ENCODE measurements at regions not wholly inside any gene's neighbourhood (a gene's known extent, or its start where the extent isn't known, plus 50 kb on each side); places are given as distances from the start of the nearest gene placed in this dataset.
A peak's percentile ranks its signal among the peaks of the same experiment; 100 is the strongest.

DNA sequence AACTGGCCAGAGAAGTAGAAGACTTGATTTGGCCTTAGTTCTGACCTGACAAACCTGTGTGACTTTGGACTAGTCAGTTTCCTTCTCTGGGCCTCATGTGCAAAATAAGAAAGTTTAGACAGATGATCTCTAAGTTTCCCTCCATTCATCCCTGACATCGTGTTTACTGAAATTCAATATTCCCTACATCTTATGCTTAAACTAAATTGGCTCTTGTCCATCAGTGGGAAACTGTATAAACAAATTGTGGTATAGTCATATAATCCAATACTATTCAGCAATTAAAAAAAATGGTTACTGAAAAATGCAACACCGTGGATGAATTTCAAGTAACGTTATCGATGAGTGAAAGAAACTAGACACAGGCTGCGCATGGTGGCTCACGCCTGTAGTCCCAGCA lies 64.4 kb upstream of the HRH1 start:
- DNase-seq (ENCODE audit: low spot score), result no peak

- DNase-seq (ENCODE audit: low spot score), result no peak
Measured at GRCh38 chr3:11090551-11090950, 63.7 kb upstream of the HRH1 start.

DNA sequence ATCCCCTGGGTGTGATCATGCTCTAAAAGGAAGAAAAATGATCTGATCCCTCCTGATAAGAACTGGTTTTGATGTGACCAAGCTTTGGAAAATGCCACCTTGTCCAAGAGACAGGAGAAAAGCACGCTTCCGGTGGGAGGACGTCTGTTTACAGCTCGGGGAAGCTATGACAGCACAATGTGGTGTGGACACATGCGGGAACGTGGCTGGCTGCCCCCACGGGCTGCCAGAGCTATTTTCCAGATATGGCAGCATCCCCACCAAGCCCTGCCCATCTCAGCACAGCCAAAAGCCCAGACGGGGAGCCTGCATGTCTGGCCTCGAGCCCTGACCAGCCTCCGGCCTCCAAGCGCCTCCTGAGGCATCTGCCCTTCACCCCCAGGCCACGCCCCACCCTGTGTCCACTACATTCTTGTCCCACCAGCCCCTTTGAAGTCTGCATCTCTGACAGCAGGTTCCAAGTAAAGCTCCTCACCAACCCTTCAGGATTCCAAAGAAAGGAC lies 63.2 kb upstream of the HRH1 start:
- DNase-seq (ENCODE audit: low spot score), result no peak

DNA sequence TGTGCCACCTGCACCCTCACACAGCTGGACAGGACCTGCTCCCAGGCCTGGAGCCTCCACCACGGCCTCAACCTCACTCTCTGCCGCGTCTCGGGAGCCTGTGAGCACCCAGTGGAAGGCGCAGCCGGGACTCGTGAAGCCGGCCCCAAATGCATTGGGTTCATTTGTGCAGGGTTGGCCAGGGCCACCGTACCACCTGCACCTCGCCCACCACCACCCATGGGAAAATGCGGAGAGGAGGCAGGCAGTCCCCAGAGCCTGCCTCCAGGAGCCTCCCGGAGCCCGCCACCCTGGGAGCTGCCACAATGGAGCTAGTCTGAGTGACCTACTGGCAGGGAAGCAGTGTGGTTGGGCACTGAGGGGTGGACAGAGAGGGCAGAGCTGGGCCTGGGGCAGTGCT lies 62.5 kb upstream of the HRH1 start:
- DNase-seq (ENCODE audit: low spot score), result no peak

GRCh38 chr3:11093823-11094340 lies 60.4 kb upstream of the HRH1 start:
- no peak for DNase-seq (ENCODE audit: low spot score)

DNA sequence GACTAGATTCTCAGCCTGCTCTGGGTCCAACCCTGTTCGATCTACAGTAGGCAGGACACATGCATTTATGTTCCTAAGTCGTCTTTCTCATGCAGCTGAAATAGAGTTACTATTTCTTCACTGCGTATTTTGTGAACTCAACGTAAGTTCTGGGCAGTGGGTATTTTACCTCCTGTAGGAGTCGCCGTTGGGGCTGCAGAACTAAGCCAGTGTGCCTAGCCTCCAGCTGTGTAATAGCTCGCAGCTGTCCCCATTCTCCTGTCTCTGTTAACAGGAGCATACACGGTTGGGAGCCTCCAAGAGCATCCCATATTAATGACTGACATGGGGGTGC lies 58.4 kb upstream of the HRH1 start:
- DNase-seq (ENCODE audit: low spot score), result no peak

DNA sequence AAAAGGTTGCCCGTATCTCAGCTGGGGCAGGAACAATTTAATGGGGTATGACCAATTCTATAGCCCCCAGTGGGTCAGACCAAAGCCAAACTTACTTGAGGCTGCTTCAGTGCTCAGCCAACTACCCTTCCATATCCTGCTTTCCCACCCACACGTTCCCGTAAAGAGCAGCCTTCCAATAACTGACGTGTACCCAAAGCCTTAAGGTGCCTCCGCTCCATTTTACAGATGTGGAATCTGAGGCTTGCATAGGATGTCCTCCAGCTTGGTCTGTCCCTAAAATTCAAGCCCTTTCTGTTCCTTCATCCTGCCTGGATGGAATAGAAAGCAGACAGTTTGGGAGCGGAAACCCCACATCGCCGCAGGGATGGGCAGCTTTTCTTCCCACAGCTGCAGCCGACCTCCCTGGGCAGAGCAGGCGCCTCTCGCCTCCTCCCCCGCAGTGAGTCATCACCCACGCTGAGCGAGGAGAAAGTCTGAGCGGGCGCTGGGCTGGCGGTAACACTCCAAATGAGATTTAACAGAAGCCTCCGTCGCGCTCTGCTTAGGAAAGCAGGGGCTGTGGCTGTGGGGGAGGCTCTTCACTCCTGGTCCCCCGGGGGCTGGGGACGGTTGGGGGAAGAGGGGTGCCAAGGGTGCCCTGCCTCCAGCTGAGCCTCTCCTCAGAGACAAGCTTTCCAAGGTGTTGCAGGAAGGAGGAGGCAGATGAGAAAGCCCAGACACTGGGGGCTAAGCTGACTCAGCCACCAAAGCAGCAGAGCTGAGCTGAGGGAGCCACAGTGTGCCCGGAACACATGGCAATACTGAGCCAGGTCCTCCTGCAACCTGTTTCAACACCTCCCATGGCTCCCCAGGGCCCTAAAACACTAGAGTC lies 57.8 kb upstream of the HRH1 start:
- DNase-seq (ENCODE audit: low spot score), result peak; percentile 95

DNA sequence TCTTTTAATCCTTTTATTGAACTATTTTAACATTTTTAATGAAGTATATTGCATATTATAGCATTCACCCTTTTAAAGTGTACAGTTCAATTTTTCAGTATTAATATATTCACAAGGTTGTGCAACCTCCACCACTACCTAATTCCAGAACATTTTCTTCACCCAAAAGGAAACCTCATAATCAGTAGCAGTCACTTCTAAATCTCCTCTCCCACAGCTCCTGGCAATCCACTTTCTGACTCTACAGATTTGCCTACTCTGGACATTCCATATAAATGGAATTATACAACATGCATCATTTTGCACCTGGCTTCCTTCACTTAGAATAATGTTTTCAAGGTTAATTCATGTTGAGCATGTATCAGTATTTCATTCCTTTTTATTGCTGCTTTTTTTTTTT lies 55.0 kb upstream of the HRH1 start:
- DNase-seq (ENCODE audit: low spot score), result no peak
